Activated T-cell treated with anti-CD3 and anti-CD28 coated beads, Interleukin-2, amount 50 U/mL, for 48 hours (primary cell): ENCODE measurements at regions not wholly inside any gene's neighbourhood (a gene's known extent, or its start where the extent isn't known, plus 50 kb on each side); places are given as distances from the start of the nearest gene placed in this dataset.
"Not testable (repeated sequence)": the region's sequence is repeated elsewhere in the genome, so short reads cannot be mapped to it uniquely, and the experiment has no call there.

Source experiments
- DNase-seq, 2 experiments: peaks; one replicate each; pipeline ENCODE4 v3.0.0-alpha.2; 2020

DNA sequence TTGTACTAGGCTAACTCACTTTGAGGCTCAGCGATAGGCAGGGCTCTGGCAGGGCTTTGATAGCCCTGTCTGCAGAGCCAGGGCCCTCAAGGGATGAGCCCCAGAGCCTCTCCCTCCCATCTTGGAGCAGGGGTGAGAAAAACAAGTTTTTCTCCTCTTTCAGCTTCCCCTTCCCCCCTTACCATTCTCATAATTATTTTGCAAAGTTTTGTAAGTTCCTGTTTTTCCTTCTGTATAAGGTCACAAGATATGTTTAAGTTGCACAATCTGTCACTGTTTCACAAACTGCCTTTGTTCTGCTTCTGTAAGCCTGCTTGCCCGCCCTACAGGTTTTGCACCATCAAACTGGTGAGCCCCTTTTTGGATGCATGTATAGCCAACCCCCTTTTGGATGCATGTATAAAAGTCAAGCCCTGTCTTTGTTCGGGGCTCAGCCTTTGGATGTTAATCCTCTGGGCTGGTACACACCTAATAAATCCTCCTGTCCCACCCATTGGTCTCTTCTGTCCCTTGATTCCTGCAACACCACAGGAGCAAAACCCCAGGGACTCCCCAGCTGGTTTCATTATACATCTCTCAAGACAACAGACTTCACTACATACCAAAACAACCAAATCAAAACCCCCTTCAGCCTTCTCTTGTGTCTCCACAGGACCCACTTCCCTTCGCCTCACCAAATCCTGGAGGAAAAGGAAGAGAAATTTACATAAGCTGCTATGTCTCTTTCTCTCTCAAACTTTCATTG is 52.5 kb upstream of the RESF1 start:
- no peak for DNase-seq

DNA sequence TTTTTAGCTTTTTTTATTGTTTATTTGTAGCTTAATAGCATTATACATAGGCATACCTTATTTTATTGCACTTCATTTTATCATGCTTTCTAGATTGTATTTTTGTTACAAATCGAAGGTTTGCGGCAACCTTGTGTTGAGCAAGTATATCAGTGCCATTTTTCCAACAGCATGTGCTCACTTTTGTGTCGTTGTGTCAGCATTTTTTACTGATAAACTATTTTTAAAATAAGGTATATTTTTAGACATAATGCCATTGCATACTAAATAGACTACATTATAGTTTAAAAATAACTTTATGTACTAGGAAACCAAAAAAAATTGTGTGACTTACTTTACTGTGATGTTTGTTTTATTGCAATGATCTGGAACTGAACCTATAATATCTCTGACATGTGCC is 56.2 kb upstream of the RESF1 start:
- no peak for DNase-seq

DNA sequence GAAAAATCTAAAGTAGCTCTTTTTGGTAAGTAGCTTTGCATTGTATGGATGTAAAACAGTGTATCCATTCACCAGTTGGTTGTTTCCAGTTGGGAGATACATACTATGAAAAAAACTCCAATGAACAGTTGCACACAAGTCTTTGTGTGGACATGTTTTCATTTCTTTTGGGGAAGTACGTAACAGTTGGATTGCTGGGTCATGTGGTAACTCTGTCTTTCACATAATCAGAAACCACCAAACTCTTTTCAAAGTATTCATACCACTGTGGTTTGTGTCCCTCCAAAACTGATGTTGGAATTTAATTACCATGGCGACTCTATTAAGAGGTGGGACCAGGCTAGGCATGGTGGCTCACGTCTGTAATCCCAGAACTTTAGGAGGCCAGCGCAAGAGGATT is 58.9 kb upstream of the RESF1 start:
- DNase-seq, result no peak

DNA sequence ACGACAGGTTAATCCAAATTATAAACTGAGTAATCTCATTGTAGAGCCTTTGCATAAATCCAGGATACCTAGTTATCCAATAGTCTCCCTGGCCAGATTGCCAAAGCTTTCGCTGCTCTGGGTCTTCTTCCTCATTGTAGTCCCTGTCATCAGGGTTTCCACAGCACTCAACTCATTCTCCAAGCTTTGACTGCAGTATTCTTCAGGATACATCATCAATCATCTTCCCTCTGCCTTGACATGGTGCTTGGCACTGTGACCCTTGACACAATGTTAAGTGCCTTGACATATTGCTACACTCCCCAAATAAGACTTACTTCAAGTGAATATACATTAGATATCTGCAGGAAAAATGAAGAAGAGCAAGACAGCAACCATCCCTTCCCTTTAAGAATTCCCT is 60.1 kb upstream of the RESF1 start:
- no peak for DNase-seq

DNA sequence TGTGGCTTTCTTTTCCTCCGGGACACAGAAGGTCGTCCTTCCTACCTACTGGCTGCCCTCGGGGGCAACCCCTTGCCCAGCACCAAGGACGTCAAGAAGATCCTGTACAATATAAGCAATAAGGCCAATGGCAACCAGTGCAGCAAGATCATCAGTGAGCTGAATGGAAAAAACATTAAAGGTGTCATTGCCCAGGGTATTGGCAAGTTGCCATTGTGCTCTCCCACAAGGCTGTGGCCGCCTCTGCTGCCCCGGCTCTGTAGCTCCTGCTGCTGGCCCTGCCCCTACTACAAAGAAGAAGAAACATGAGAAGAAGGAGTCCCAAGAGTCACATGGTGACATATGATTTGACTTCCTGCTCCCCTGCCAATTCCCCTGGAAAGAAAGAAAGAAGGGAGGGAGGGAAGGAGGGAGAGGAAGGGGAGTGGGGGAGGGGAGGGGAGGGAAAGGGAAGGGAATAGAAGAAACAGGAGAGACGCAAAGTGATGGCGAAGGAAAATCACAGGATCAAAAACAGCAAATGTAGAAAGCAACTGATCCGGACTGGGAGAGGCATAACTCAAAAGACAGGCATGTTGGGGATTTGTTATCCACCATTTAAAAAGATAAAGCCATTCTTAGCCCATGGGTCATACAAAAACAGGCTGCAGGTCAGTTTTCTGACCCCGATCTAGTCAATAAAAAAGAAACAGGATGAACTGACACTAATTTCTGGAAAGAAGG is 61.3 kb upstream of the RESF1 start:
- peak in 1 of 2 experiments; percentile 43 for DNase-seq

DNA sequence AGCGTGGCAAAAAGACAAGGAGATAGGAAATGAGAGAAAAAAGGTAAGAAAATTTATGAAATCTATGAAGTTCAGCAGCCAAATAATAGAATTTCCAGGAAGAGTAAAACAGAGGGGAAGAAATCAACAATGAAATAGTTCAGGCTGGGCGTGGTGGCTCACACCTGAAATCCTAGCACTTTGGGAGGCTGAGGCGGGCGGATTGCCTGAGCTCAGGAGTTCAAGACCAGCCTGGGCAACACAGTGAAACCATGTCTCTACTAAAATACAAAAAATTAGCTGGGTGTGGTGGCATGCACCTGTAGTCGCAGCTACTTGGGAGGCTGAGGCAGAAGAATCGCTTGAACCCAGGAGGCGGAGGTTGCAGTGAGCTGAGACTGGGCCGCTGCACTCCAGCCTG is 62.1 kb upstream of the RESF1 start:
- not testable (repeated sequence) for DNase-seq

DNA sequence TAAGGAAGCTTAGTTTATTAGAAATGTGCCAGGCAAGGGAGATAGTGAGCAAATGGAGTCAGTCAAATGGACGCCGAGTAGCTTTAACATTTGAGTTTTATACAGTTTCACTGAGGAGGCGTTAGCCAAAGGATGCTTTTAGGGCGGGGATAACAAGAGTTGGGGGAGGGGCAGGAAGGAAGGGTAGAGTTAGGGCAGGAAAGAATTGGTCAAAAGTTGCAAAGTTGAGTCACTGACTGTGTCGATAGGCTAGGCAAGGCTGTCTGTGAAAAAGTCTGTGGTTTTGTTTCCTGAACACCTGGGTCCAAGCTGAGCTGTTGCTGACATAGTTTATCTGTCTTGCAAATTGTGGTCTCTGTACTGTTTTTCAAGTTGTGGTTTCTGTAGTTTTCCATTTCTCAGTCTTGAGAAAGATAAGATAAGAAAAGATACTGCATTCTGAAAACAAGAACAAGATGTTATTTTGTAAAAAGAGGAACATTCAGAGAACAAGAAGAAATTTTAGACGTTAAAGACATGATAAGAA is 62.6 kb upstream of the RESF1 start:
- peak; percentile 85 to 87 for DNase-seq

DNA sequence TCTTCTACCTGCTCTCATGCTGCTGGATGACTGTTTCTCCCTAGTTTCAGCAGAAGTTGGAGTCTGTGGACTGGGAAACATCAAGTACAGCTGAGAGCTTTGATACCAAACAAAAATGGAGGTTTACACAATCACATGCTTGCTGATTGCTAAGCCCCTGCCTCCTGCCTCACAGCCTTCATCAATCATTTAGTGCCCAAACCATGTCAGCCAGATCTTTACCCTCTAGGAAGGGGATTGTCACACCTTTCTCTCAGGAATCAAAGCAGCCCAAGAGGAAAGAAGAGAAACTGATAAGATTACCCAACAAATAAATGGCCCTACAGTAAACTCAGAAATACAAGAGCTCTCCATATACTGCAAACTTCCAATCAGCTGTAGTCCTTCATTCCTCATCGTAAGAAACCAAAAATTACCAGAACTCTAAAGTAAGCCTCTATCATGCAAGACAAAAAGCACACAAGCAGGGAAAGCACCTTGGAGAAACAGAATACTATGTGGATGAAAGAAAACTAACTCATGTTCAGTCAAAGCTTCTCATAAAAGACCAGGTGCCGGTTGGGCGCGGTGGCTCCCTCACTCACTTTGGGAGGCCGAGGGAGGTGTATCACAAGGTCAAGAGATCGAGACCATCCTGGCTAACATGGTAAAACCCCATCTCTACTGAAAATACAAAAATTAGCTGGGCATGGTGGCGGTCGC is 63.6 kb upstream of the RESF1 start:
- no peak for DNase-seq

DNA sequence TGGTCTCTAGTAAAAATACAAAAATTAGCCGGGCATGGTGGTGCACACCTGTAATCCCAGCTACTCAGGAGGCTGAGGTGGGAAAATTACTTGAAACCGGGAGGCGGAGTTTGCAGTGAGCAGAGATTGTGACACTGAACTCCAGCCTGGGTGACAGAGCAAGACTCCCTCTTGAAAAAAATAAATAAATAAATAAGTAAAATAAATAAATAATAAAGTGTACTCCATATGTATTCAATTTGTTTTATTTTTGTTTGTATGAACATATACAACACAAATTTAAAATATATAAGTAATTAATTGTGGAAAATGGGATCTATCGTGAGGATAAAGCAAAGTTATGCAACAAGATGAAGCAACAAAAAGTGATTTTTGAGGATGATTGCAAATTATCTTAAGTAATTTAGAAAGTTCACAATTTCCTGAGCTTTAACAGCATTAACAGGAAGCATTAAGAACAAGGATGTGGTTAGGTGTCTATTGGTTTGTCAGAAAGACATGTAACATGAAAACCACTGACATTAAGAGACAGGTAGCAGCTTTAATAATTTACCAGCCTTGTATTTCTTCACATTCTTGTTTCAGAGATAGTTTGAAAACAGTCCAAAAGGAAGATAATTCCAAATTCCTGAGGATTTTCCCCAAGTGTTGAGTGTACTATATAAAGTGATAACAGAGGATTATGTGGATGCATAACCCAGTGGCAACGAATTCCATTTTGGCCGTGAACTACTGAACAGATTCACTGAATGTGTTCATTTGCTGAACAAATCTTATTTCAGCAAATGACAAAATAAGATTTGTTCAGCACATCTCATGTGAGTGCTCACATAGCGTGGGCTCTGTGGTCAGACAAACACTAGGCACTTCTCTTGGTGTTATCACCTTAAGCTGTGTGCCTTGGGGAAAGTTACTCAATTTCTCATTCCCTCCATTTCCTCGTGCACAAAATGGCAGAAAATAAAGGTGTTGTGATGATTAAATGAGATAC is 68.6 kb upstream of the RESF1 start:
- no peak for DNase-seq

DNA sequence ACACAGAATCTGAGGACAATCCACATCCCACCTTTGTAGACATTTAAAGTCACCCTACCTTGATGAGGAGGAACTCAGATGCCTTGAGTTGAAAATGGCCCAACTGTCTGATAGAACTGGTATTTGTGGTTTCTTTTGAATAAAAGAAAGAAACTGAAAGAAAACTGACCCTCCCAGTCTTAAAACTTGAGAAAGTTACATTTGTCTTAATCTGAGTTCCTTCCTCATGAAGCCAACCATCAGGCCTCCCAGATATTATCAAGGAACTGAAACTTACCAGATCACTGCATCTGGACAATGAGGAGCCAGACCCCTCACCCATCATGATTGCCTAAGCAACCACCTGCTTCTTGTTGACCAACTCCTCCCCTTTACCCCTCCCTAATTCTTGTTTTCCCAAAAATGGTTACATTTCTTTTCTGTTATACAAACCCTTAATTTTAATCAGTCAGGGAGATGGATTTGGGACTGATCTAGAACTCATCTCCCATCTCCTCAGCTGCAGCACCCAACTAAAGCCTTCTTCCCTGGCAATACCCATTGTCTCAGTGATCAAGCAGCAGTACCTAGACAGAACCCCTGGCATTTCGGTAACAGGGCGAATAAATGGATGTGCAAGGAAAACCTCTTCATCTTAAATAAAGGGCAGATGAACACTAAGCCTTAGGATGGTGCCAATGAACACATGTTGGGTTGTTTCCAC is 72.0 kb upstream of the RESF1 start:
- DNase-seq, result no peak

DNA sequence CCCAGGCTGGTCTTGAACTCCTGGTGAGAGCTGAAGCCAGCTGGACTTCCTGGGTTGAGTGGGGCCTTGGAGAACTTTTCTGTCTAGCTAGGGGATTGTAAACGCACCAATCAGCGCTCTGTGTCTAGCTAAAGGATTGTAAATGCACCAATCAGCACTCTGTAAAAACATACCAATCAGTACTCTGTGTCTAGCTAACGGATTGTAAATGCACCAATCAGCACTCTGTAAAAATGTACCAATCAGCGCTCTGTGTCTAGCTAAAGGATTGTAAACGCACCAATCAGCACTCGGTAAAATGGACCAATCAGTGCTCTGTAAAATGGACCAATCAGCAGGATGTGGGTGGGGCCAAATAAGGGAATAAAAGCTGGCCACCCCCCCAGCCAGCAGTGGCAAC is 76.5 kb upstream of the RESF1 start:
- DNase-seq, result not testable (repeated sequence)

DNA sequence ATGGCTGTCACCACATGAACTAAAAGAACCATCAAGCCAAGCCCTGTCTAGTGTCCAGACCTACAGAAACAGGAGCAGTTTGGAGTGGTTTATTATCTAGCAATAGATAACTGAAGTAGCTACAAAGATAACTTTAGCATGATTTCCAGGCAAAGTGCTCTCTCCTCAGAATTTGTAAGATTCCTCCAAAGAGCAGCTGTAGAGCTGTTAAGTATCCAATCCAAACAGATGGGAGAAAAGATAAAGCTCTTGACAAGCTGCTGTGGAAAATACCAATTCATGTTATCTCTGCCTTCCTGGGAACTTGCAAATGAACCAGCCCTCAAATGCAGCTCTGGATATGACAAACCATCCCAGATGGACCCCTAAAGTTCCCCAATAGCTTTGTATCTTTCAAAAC is 78.9 kb upstream of the RESF1 start:
- DNase-seq, result no peak

DNA sequence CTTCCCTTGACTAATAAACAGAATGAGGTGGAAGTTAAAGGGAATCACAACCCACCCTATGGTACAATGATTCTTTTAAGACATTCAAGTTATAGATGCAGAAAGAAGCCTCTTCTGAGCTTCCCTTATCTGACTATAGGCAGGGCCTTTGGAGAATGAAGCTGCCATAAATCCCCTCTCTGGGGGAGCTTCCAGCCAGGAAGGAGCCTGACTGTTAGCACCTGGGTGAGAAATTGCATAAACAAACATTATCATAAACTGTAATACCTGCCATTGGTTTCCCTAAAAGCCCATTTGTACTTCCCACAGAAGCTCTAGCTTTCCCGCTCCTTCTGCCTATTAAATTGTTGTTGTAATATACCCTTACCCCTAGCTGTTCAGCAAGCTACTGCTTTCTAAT is 81.3 kb upstream of the RESF1 start:
- DNase-seq, result no peak

DNA sequence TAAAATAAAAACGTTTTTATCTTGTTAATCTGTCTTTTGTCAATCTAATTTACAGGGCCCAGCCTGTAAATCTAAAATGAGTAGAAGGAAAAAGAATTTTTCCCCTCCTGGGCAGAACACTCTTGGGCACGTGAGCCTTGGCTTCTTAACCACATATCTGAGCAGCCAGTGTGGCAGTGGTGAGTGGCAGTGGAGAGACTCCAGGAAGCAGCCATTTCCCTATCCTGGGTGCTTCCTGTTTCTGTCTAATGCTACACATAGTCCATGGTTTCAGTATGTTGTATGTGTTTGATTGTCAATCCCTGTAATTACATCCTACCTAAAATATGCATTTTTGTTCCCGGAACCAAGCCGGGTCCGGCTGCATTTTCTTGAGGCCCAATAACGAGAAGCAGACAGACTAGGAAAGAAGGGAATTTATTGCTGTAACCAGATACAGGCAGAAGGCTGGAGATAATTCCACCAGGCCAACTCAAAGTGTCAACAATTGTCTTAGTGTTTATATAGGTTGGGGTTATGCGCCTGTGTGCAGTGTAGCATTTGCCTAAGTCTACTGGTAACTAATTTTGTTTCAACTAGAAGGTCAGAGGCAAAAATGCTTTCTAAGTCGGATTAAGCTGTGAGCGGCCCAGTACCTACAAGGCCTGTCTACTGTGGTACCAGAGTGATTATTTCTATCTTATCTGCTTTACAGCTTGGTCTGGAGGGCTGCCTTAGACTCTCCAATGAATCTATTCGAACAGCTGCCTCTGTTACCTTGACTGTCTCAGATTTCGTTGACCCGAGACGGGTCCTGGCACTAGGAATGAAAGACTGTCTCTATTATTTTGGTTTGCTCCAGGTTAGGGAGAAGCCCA is 82.4 kb upstream of the RESF1 start:
- no peak for DNase-seq

DNA sequence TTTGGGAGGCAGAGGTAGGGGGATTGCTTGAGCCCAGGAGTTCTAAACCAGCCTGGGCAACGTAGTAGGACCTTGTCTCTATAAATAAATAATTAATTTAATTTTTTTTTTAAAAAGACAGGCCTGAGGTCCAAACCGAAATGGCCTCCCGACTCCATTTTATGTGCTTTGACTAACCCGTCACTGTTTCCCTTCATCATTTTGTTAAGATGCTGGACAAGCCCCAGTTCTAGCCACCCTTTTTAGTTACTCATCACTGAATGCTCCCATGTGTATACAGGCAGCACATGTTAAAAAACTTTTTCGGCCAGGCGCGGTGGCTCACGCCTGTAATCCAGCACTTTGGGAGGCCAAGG is 83.6 kb upstream of the RESF1 start:
- no peak for DNase-seq

DNA sequence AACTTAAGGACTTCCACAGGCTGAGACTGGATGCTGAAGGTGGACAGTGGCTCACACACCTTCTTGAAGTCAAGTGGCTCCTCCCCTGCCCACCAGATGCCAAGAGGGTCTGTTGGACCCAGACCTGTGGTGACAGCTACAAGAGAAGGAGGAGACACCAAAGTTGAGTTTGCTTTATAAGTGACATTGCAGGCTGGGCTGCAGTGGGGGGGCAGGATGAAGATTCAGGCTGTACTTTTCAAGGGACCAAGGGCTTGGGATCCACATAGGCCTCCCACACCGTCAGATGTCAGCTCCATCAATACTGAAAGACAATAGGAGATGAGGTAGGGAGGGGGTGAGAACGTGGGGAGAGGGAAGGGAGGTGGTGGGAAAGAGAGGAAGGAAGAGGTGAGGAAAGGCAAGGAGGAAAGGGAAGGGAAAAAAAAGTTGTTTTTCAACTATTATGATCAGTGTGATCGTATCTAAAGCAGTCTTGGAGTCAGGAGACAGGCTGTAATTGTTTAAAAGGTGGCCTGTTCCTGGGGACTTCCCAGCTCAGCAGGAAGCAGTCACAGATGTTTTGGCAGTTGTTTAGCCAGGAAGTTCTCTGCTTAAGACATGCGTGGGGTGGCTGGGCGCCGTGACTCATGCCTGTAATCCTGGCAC is 84.1 kb upstream of the RESF1 start:
- DNase-seq, result peak; percentile 64 to 73

DNA sequence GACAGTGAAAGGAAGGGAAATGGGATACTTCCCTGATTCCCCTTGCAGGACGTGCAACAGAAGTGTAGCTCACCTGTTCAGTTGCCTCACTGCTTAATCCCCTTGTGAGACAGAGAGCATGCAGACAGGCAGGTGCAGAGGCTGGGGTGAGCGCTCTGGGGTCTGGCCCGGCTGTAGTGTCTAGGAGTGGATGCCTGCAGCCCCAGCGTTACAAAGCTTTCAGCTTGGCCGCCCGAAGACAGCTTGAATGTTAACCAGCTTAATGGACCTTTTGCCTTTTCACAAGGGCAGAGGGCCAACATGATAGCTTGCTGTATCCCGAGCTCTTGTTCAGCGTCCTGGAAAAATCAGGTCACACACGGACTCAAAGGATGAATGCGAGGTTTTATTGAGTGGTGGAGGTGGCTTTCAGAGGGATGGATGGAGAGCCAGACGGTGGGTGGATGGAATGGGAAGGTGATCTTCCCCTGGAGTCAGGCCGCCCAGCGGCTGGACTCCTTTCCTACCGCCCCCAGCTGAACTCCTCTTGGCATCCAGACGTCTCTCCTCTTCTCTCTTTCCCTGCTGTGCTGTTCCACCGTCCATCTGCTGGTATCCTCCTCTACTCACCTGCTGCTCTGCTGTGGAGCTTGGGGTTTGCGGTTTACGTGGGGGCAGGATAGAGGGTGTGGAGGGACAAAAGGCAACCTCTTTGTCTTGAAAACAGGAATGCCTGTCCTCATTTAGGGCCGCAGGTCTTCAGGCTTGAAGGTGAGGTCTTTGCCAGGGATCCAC is 86.2 kb upstream of the RESF1 start:
- no peak for DNase-seq

DNA sequence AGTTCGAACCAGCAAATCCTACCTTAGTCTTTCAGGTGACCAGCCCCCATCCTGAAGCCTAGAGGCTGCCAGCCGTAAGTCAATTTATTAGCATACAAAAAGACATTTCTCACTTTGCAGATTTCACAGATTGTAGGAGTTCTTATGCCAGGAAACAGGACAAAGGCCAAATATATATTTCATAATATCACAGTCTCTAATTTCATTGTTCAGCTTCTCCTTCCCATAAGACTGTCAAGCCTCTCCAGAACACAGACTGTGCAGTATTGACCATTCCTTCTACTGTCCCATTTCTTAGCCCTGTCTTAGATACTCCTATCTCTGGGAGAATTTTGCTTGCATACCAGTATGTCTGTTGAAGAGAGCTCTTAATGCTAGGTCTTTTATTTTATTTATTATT is 89.2 kb upstream of the RESF1 start:
- DNase-seq, result no peak

DNA sequence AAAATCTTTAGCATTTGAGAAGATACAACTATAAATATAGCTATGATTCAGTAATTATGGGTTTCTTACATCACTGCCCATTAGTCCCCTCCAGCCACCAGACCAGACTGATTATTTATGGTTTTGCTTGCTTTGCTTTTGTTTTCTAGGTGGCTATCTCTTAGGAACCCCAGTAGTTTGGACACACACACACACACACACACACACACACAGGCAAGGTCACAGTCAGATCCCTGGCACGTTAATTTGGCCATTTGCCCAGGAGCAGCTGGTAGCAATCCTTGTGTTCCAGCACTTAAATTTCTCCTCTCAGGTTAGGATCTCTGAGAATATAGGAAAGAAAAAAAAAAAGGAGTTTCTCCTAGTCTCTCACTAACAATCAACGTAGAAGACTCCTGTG is 90.2 kb upstream of the RESF1 start:
- DNase-seq, result no peak

DNA sequence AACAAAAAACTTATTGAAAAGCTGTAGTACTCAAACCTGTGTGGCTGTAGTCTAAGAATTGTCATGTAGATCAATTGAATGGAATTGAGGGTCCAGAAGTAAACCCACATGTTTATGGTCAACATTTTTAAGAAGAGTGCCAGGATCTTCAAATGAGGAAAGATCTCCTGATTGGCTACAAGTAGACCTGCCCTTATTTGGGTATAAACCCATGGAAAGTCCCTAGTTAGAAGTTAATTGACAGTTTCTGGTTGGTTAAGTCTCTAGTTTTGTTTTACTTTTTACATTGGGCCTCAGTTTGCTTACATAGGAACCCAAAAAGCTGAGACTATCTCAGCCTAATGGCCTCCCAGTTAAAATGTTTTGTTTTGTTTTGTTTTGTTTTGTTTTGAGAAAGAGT is 91.9 kb upstream of the RESF1 start:
- no peak for DNase-seq
